Activated T-cell treated with anti-CD3 and anti-CD28 coated beads for 24 hours (primary cell): ENCODE measurements at regions not wholly inside any gene's neighbourhood (a gene's known extent, or its start where the extent isn't known, plus 50 kb on each side); places are given as distances from the start of the nearest gene placed in this dataset.
"Not testable (repeated sequence)": the region's sequence is repeated elsewhere in the genome, so short reads cannot be mapped to it uniquely, and the experiment has no call there.

ENCODE experiments used
- DNase-seq: peaks from one replicate; pipeline ENCODE4 v3.0.0-alpha.2; 2020; ENCODE audit warnings: low read depth

GRCh38 chr3:118168175-118168574, 866.5 kb downstream of the IGSF11 start:
- DNase-seq, result no peak

- DNase-seq, result no peak
Measured at GRCh38 chr3:118171236-118171852, 863.3 kb downstream of the IGSF11 start.

- DNase-seq, result no peak
Measured at GRCh38 chr3:118180853-118181252, 853.8 kb downstream of the IGSF11 start.

GRCh38 chr3:118181274-118181673, 853.4 kb downstream of the IGSF11 start:
- no peak for DNase-seq

- no peak for DNase-seq
Measured at GRCh38 chr3:118186051-118186450, 848.6 kb downstream of the IGSF11 start.

GRCh38 chr3:118187221-118187620, 847.4 kb downstream of the IGSF11 start:
- DNase-seq, result no peak

- DNase-seq, result no peak
Measured at GRCh38 chr3:118196183-118196582, 838.5 kb downstream of the IGSF11 start.

- DNase-seq, result no peak
Measured at GRCh38 chr3:118199044-118199443, 835.6 kb downstream of the IGSF11 start.

- DNase-seq, result no peak
Measured at GRCh38 chr3:118204052-118204656, 830.5 kb downstream of the IGSF11 start.

GRCh38 chr3:118207271-118207670, 827.4 kb downstream of the IGSF11 start:
- no peak for DNase-seq

- no peak for DNase-seq
Measured at GRCh38 chr3:118208642-118209041, 826.0 kb downstream of the IGSF11 start.

GRCh38 chr3:118213892-118214291, 820.8 kb downstream of the IGSF11 start:
- no peak for DNase-seq

- no peak for DNase-seq
Measured at GRCh38 chr3:118226206-118226605, 808.4 kb downstream of the IGSF11 start.

GRCh38 chr3:118227191-118227590, 807.5 kb downstream of the IGSF11 start:
- no peak for DNase-seq

GRCh38 chr3:118228151-118228550, 806.5 kb downstream of the IGSF11 start:
- DNase-seq, result no peak

- DNase-seq, result no peak
Measured at GRCh38 chr3:118229196-118229595, 805.5 kb downstream of the IGSF11 start.

GRCh38 chr3:118231578-118231977, 803.1 kb downstream of the IGSF11 start:
- no peak for DNase-seq

- DNase-seq, result no peak
Measured at GRCh38 chr3:118239253-118239652, 795.4 kb downstream of the IGSF11 start.

- DNase-seq, result no peak
Measured at GRCh38 chr3:118244761-118245160, 789.9 kb downstream of the IGSF11 start.

GRCh38 chr3:118245312-118245711, 789.3 kb downstream of the IGSF11 start:
- DNase-seq, result no peak

- not testable (repeated sequence) for DNase-seq
Measured at GRCh38 chr3:118258850-118259249, 775.8 kb downstream of the IGSF11 start.

GRCh38 chr3:118262800-118263402, 771.7 kb downstream of the IGSF11 start:
- no peak for DNase-seq

GRCh38 chr3:118267588-118267987, 767.1 kb downstream of the IGSF11 start:
- DNase-seq, result no peak
